ENCODE measurements at regions not wholly inside any gene's neighbourhood (a gene's known extent, or its start where the extent isn't known, plus 50 kb on each side); places are given as distances from the start of the nearest gene placed in this dataset.
"Not testable (repeated sequence)": the region's sequence is repeated elsewhere in the genome, so short reads cannot be mapped to it uniquely, and the experiment has no call there.

- ChIA-PET CTCF (interaction anchor here (0.7 to 3.3 kb wide), 6 partner anchors 14 to 219 kb away, joined by 3 to 12 read pairs (median 3); no protein-coding TSS in a partner anchor), POLR2A (interaction anchor here (1.0 kb wide), 1 partner anchor 19 kb away, joined by 3 read pairs; no protein-coding TSS in a partner anchor)
- Mint-ChIP-seq H3K27me3 (peaks cover 8% of the 10 kb centered on the region), H3K9me3 (no peaks in the 10 kb centered on the region), H3K27ac (no peak overlapping the region), H3K36me3 (ENCODE audit: low read depth) (no peaks in the 10 kb centered on the region), H3K4me1 (ENCODE audit: low read depth) (no peaks in the 10 kb centered on the region), H3K4me3 (no peak overlapping the region)
- no peak for DNase-seq
- intact Hi-C loops (cut with micrococcal nuclease) = no loop called here
- no peak for ATAC-seq
- TF ChIP-seq CTCF (IDR thresholded peaks at IDR 0.05) = no peak
Measured at GRCh38 chr14:44847526-44848309, 114.0 kb downstream of the KLHL28 start.

GRCh38 chr14:44846232-44846824, 115.4 kb downstream of the KLHL28 start:
- H3K4me3 Mint-ChIP-seq = no peak overlapping the region
- TF ChIP-seq CTCF (IDR thresholded peaks at IDR 0.05) = peak; percentile 84
- H3K9me3 Mint-ChIP-seq = no peaks in the 10 kb centered on the region
- no peaks in the 10 kb centered on the region for H3K4me1 Mint-ChIP-seq (ENCODE audit: low read depth)
- intact Hi-C loops (cut with micrococcal nuclease) = no loop called here
- H3K27ac Mint-ChIP-seq = no peak overlapping the region
- ChIA-PET POLR2A (no interaction called here), CTCF (interaction anchor here (0.9 to 3.3 kb wide), 22 partner anchors 8 to 423 kb away, joined by 3 to 12 read pairs (median 4); no protein-coding TSS in a partner anchor)
- DNase-seq = peak; percentile 4
- peak; percentile 69 for ATAC-seq
- H3K27me3 Mint-ChIP-seq = peaks cover 5% of the 10 kb centered on the region
- H3K36me3 Mint-ChIP-seq (ENCODE audit: low read depth) = no peaks in the 10 kb centered on the region

GRCh38 chr14:44835928-44836327, 125.8 kb downstream of the KLHL28 start:
- ATAC-seq; intact Hi-C loops (cut with micrococcal nuclease); DNase-seq; H3K9me3 Mint-ChIP-seq; H3K4me3 Mint-ChIP-seq; H3K4me1 Mint-ChIP-seq (ENCODE audit: low read depth); H3K27ac Mint-ChIP-seq; H3K27me3 Mint-ChIP-seq; POLR2A ChIA-PET; H3K36me3 Mint-ChIP-seq (ENCODE audit: low read depth): not testable (repeated sequence)
- CTCF ChIA-PET = interaction anchor here (2.0 kb wide), 1 partner anchor 10 kb away, joined by 6 read pairs; no protein-coding TSS in a partner anchor

GRCh38 chr14:44833376-44834060, 128.2 kb downstream of the KLHL28 start:
- POLR2A ChIA-PET = no interaction called here
- no peak for TF ChIP-seq CTCF (IDR thresholded peaks at IDR 0.05)
- no peaks in the 10 kb centered on the region for H3K9me3 Mint-ChIP-seq
- intact Hi-C loops (cut with micrococcal nuclease) = no loop called here
- H3K4me3 Mint-ChIP-seq = no peak overlapping the region
- H3K27ac Mint-ChIP-seq = no peak overlapping the region
- ATAC-seq = no peak
- H3K4me1 Mint-ChIP-seq (ENCODE audit: low read depth) = no peaks in the 10 kb centered on the region
- H3K27me3 Mint-ChIP-seq = peaks cover 7% of the 10 kb centered on the region
- CTCF ChIA-PET = interaction anchor here (1.2 kb wide), 1 partner anchor 13 kb away, joined by 3 read pairs; no protein-coding TSS in a partner anchor
- no peaks in the 10 kb centered on the region for H3K36me3 Mint-ChIP-seq (ENCODE audit: low read depth)
- no peak for DNase-seq

- no peak for DNase-seq
- TF ChIP-seq CTCF (IDR thresholded peaks at IDR 0.05) = no peak
- no peak for ATAC-seq
- Mint-ChIP-seq H3K27me3 (peaks cover 6% of the 10 kb centered on the region), H3K4me3 (no peak overlapping the region), H3K27ac (no peak overlapping the region), H3K36me3 (ENCODE audit: low read depth) (no peaks in the 10 kb centered on the region), H3K4me1 (ENCODE audit: low read depth) (no peaks in the 10 kb centered on the region), H3K9me3 (peaks cover 2% of the 10 kb centered on the region)
- intact Hi-C loops (cut with micrococcal nuclease) = no loop called here
- POLR2A ChIA-PET = no interaction called here
- CTCF ChIA-PET = interaction anchor here (1.7 kb wide), 1 partner anchor 16 kb away, joined by 6 read pairs; no protein-coding TSS in a partner anchor
Measured at GRCh38 chr14:44830371-44830770, 131.4 kb downstream of the KLHL28 start.

All from activated CD8-positive, alpha-beta T cell treated with anti-CD3 and anti-CD28 coated beads for 36 hours (primary cell).